Smooth muscle cell (in vitro differentiated cells): ENCODE measurements at regions not wholly inside any gene's neighbourhood (a gene's known extent, or its start where the extent isn't known, plus 50 kb on each side); places are given as distances from the start of the nearest gene placed in this dataset.

Experiments used
- DNase-seq: peaks from one replicate; lab custom pipeline; 2025; ENCODE audit not compliant: unreplicated experiment; lab: John Stamatoyannopoulos, UW
- H2AFZ ChIP-seq: fragments of 200-600 bp; sonication (generic); 2 replicates; pipeline ENCODE4 v1.6.0; 2016; ENCODE audit warnings: antibody characterized with exemption, low read depth, mild to moderate bottlenecking
- H3F3A ChIP-seq: fragments of 200-600 bp; sonication (generic); 2 replicates; pipeline ENCODE4 v1.6.0; 2017; ENCODE audit warnings: antibody characterized with exemption, low read depth
- H3K27ac ChIP-seq: fragments of 200-600 bp; sonication (generic); 2 replicates; pipeline ENCODE4 v1.5.1; 2016; ENCODE audit warnings: low read depth, mild to moderate bottlenecking
- H3K27me3 ChIP-seq: fragments of 200-600 bp; sonication (generic); 2 replicates; pipeline ENCODE4 v1.6.1; 2016; ENCODE audit warnings: low read depth, mild to moderate bottlenecking
- H3K36me3 ChIP-seq: fragments of 200-600 bp; sonication (generic); 2 replicates; pipeline ENCODE4 v1.5.1; 2016; ENCODE audit warnings: low read depth
- H3K4me1 ChIP-seq: fragments of 200-600 bp; sonication (generic); 2 replicates; pipeline ENCODE4 v1.5.1; 2016; ENCODE audit warnings: low read depth
- H3K4me2 ChIP-seq: fragments of 200-600 bp; sonication (generic); 2 replicates; pipeline ENCODE4 v1.6.0; 2016; ENCODE audit warnings: mild to moderate bottlenecking
- H3K4me3 ChIP-seq: fragments of 200-600 bp; sonication (generic); 2 replicates; pipeline ENCODE4 v1.5.1; 2016; ENCODE audit warnings: mild to moderate bottlenecking
- H3K79me2 ChIP-seq: fragments of 200-600 bp; sonication (generic); 2 replicates; pipeline ENCODE4 v1.6.0; 2016; ENCODE audit warnings: low read depth, mild to moderate bottlenecking
- H3K9ac ChIP-seq: fragments of 200-600 bp; sonication (generic); 2 replicates; pipeline ENCODE4 v1.6.0; 2016; ENCODE audit warnings: low read depth
- H3K9me3 ChIP-seq: fragments of 200-600 bp; sonication (generic); replicated peaks from 2 replicates; pipeline ENCODE4 v1.5.1; 2016; ENCODE audit warnings: low read depth
- H4K20me1 ChIP-seq: fragments of 200-600 bp; sonication (generic); 2 replicates; pipeline ENCODE4 v1.6.0; 2016; ENCODE audit warnings: low read depth
- whole genome bisulfite sequencing: methylation state at CpG from one replicate; pipeline ENCODE4 v1.1.7; 2016; ENCODE audit warnings: low lambda C conversion rate; 5-methylcytosine and 5-hydroxymethylcytosine counted together
- TF ChIP-seq, protein P1 (sequence below): fragments of 200-600 bp; sonication (generic); IDR thresholded peaks from 2 replicates; pipeline ENCODE4 v1.5.1; 2017; ENCODE audit warnings: borderline replicate concordance, mild to moderate bottlenecking, antibody characterized with exemption; ENCODE audit not compliant: insufficient read depth, poor library complexity, severe bottlenecking

DNA sequence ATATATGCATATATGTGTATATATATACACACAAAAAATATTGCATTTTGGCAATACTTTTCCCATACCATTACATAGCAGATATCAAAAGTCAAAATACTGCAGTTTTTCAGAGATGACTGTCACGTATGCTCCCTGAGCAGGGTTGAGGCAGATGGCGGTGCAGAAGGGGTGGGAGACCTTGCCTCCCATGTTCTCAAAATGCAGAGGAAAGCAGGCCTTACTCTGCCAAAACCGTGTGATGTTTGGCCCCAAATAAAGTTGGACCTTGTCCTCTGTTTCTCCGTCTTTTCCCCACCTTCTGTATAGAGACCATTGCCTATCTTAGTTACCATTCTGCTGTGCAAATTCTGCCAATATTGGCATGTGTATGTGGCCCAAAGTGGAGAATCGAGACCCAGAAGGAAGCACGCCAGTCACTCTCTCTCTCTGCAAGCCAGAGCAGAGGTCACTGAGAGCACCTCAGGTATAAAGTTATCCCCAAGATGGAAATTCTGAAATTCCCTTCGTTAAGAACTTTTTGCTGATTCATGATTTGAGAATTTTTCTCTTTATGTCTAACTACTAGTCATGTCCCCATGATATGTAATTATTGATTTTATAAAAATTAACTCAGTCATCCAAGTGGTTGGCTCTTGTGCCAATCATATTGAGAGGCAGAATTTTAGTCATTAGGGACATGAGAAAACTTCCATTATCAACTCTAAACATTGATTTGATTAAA is 898.8 kb downstream of the EPHA4 start:
- no peak for DNase-seq

DNA sequence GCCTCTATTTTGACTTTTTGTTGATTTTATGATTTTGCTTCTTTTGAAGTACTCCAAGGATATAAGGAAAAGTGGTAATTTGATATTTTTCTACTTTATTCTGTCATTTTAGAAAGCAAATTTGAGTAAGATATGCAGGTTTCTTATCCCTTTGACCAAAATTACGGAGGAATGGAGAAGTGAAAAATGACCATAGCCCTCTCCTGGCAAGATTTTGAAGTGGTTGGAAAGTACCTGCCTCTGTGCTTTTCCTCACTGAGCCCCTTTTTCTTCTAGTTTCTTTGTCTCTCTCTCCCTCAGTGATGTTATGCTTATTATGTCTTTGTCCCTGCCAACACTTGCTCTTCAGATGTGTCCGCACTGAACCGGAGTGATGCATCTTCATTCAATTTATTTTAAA is 898.1 kb downstream of the EPHA4 start:
- Histone ChIP-seq H3K4me2 (no peak overlapping the region), H2AFZ (no peak overlapping the region), H3K36me3 (no peaks in the 10 kb centered on the region), H4K20me1 (no peaks in the 10 kb centered on the region), H3K9ac (no peak overlapping the region), H3K27ac (no peak overlapping the region), H3K4me1 (no peaks in the 10 kb centered on the region), H3K27me3 (no peaks in the 10 kb centered on the region), H3K4me3 (no peak overlapping the region), H3K79me2 (no peaks in the 10 kb centered on the region), H3F3A (no peaks in the 10 kb centered on the region), H3K9me3 (no peaks in the 10 kb centered on the region)
- 93% methylated on average over 3 of the region's 3 CpGs for WGBS
- TF ChIP-seq, protein P1, sequence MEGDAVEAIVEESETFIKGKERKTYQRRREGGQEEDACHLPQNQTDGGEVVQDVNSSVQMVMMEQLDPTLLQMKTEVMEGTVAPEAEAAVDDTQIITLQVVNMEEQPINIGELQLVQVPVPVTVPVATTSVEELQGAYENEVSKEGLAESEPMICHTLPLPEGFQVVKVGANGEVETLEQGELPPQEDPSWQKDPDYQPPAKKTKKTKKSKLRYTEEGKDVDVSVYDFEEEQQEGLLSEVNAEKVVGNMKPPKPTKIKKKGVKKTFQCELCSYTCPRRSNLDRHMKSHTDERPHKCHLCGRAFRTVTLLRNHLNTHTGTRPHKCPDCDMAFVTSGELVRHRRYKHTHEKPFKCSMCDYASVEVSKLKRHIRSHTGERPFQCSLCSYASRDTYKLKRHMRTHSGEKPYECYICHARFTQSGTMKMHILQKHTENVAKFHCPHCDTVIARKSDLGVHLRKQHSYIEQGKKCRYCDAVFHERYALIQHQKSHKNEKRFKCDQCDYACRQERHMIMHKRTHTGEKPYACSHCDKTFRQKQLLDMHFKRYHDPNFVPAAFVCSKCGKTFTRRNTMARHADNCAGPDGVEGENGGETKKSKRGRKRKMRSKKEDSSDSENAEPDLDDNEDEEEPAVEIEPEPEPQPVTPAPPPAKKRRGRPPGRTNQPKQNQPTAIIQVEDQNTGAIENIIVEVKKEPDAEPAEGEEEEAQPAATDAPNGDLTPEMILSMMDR = no peak
- DNase-seq = no peak

More for the DNA sequence above, 898.8 kb downstream of the EPHA4 start:
- Histone ChIP-seq H4K20me1 (no peaks in the 10 kb centered on the region), H2AFZ (no peak overlapping the region), H3K27ac (no peak overlapping the region), H3K9me3 (no peaks in the 10 kb centered on the region), H3K27me3 (no peaks in the 10 kb centered on the region), H3K4me3 (no peak overlapping the region), H3K4me1 (no peaks in the 10 kb centered on the region), H3K79me2 (no peaks in the 10 kb centered on the region), H3F3A (no peaks in the 10 kb centered on the region), H3K4me2 (no peak overlapping the region), H3K9ac (no peak overlapping the region), H3K36me3 (no peaks in the 10 kb centered on the region)
- WGBS = 92% methylated on average over 7 of the region's 7 CpGs
- TF ChIP-seq, protein P1 = no peak

DNA sequence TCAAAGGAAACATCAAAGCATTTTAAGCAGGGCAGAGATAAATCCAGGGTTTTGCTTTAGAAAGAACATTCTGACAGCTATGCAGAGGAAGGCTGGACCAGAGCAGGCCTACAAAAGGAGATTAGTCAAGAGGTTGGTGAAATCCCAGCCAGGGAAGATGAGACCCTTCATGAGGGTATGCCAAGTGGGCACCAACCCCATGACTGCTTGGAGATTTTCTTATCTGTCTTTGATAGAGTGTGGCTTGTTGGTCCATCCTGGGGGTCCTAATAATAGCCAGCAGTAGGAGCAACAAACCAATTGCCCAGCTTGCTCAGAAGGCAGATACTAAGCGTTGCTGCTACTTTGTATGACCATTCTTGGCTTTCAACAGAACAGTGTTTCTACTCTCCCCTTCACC is 895.4 kb downstream of the EPHA4 start:
- H3K27me3 ChIP-seq = no peaks in the 10 kb centered on the region
- no peaks in the 10 kb centered on the region for H3F3A ChIP-seq
- TF ChIP-seq, protein P1 = no peak
- H3K9me3 ChIP-seq = no peaks in the 10 kb centered on the region
- no peaks in the 10 kb centered on the region for H3K79me2 ChIP-seq
- no peak overlapping the region for H3K4me2 ChIP-seq
- H3K4me1 ChIP-seq = no peaks in the 10 kb centered on the region
- no peak for DNase-seq
- H3K36me3 ChIP-seq = no peaks in the 10 kb centered on the region
- H3K4me3 ChIP-seq = no peak overlapping the region
- no peak overlapping the region for H3K27ac ChIP-seq
- no peaks in the 10 kb centered on the region for H4K20me1 ChIP-seq
- 100% methylated on average over 1 of the region's 1 CpG for WGBS
- no peak overlapping the region for H2AFZ ChIP-seq
- no peak overlapping the region for H3K9ac ChIP-seq

DNA sequence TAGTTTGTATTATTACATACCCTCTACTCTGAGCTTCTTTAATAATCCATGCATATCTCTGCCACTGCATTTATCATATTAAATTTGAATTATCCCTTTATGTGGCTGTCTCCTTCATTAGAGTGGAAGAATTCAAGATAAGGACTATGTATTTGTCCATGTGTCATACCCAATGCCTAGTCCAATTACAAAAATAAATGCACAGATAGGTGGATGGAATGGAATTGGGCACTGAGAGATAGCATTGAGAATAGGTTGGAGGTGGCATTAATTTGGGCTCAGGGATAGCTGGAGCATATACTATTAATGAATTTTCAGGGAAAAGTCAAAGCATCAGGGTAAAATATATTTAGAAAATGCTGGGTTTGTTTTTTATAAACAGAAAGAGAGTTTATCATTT is 893.2 kb downstream of the EPHA4 start:
- no peaks in the 10 kb centered on the region for H3F3A ChIP-seq
- peaks cover 7% of the 10 kb centered on the region for H3K27me3 ChIP-seq
- no peaks in the 10 kb centered on the region for H4K20me1 ChIP-seq
- no peaks in the 10 kb centered on the region for H3K4me1 ChIP-seq
- no peak overlapping the region for H3K4me3 ChIP-seq
- no peaks in the 10 kb centered on the region for H3K79me2 ChIP-seq
- no peak overlapping the region for H3K27ac ChIP-seq
- TF ChIP-seq, protein P1 = no peak
- H3K4me2 ChIP-seq = no peak overlapping the region
- H2AFZ ChIP-seq = no peak overlapping the region
- H3K9ac ChIP-seq = no peak overlapping the region
- H3K9me3 ChIP-seq = no peaks in the 10 kb centered on the region
- no peaks in the 10 kb centered on the region for H3K36me3 ChIP-seq
- no peak for DNase-seq
